HG02642 (cell line): ENCODE measurements at regions not wholly inside any gene's neighbourhood (a gene's known extent, or its start where the extent isn't known, plus 50 kb on each side); places are given as distances from the start of the nearest gene placed in this dataset.

Experiments
- ATAC-seq: cut with Tn5 transposase; IDR thresholded peaks from one replicate; pipeline ENCODE4 v1.9.1; 2021; ENCODE audit warnings: mild to moderate bottlenecking; ENCODE audit not compliant: unreplicated experiment, poor library complexity

- ATAC-seq = no peak
Observed at GRCh38 chr4:63663870-63664269, 745.4 kb downstream of the TECRL start.

- no peak for ATAC-seq
Observed at GRCh38 chr4:63644396-63644795, 764.9 kb downstream of the TECRL start.

- ATAC-seq = no peak
Observed at GRCh38 chr4:63637270-63637669, 772.0 kb downstream of the TECRL start.

GRCh38 chr4:63632858-63633257 lies 776.4 kb downstream of the TECRL start:
- ATAC-seq = no peak

- no peak for ATAC-seq
Observed at GRCh38 chr4:63620271-63620670, 789.0 kb downstream of the TECRL start.

GRCh38 chr4:63619771-63620170 lies 789.5 kb downstream of the TECRL start:
- no peak for ATAC-seq

GRCh38 chr4:63618883-63619718 lies 790.1 kb downstream of the TECRL start:
- no peak for ATAC-seq

- no peak for ATAC-seq
Observed at GRCh38 chr4:63607169-63607872, 801.9 kb downstream of the TECRL start.

GRCh38 chr4:63589796-63590195 lies 819.5 kb downstream of the TECRL start:
- ATAC-seq = no peak

- no peak for ATAC-seq
Observed at GRCh38 chr4:63583561-63583960, 825.7 kb downstream of the TECRL start.

GRCh38 chr4:63583007-63583406 lies 826.2 kb downstream of the TECRL start:
- no peak for ATAC-seq

GRCh38 chr4:63580796-63581475 lies 828.3 kb downstream of the TECRL start:
- ATAC-seq = peak; percentile 72

GRCh38 chr4:63578383-63578782 lies 830.9 kb downstream of the TECRL start:
- ATAC-seq = no peak

GRCh38 chr4:63566658-63567057 lies 842.6 kb downstream of the TECRL start:
- no peak for ATAC-seq

- ATAC-seq = no peak
Observed at GRCh38 chr4:63563288-63564014, 845.8 kb downstream of the TECRL start.

- ATAC-seq = no peak
Observed at GRCh38 chr4:63558709-63559108, 850.5 kb downstream of the TECRL start.

- no peak for ATAC-seq
Observed at GRCh38 chr4:63556332-63556731, 852.9 kb downstream of the TECRL start.

- ATAC-seq = no peak
Observed at GRCh38 chr4:63553123-63553522, 856.1 kb downstream of the TECRL start.

GRCh38 chr4:63541828-63542227 lies 867.4 kb downstream of the TECRL start:
- no peak for ATAC-seq

GRCh38 chr4:63529581-63530337 lies 879.5 kb downstream of the TECRL start:
- no peak for ATAC-seq
